Muscle layer of duodenum (tissue), 2 donors: ENCODE measurements at regions not wholly inside any gene's neighbourhood (a gene's known extent, or its start where the extent isn't known, plus 50 kb on each side); places are given as distances from the start of the nearest gene placed in this dataset.
"Not testable (repeated sequence)": the region's sequence is repeated elsewhere in the genome, so short reads cannot be mapped to it uniquely, and the experiment has no call there.

Experiments
- H3K27ac ChIP-seq: one replicate; pipeline ENCODE4 v1.7.0; 2013; ENCODE audit warnings: mild to moderate bottlenecking, low read length
- H3K27me3 ChIP-seq: one replicate; pipeline ENCODE4 v1.7.0; 2013; ENCODE audit warnings: low read depth, mild to moderate bottlenecking, control low read depth, low read length
- H3K36me3 ChIP-seq, 2 donors: one replicate each; pipeline ENCODE4 v1.7.0; 2013; ENCODE audit warnings: low read length in 2 of 2, control low read depth in 1 of 2, mild to moderate bottlenecking in 1 of 2; ENCODE audit not compliant: insufficient read depth in 2 of 2, control insufficient read depth in 1 of 2
- H3K4me1 ChIP-seq, 2 donors: one replicate each; pipeline ENCODE4 v1.7.0; 2013; ENCODE audit warnings: low read length in 2 of 2, mild to moderate bottlenecking in 2 of 2, control low read depth in 1 of 2, moderate library complexity in 1 of 2; ENCODE audit not compliant: insufficient read depth in 2 of 2, control insufficient read depth in 1 of 2
- H3K4me3 ChIP-seq, 2 donors: one replicate each; pipeline ENCODE4 v1.7.0; 2013; ENCODE audit warnings: low read length in 2 of 2, low read depth in 1 of 2, mild to moderate bottlenecking in 1 of 2
- H3K9me3 ChIP-seq, 2 donors: one replicate each; pipeline ENCODE4 v1.7.0; 2013; ENCODE audit warnings: low read length in 2 of 2, control low read depth in 1 of 2, mild to moderate bottlenecking in 1 of 2; ENCODE audit not compliant: control insufficient read depth in 1 of 2
- donor health status: healthy.

- Histone ChIP-seq H3K27me3 (no peaks in the 10 kb centered on the region), H3K36me3 (no peaks in the 10 kb centered on the region), H3K4me3 (no peak overlapping the region), H3K4me1 (no peaks in the 10 kb centered on the region), H3K27ac (no peak overlapping the region), H3K9me3 (no peaks in the 10 kb centered on the region)
Measured at GRCh38 chr9:1554081-1555035, 460.8 kb upstream of the SMARCA2 start.

- H3K9me3 ChIP-seq, H3K27ac ChIP-seq, H3K27me3 ChIP-seq, H3K4me1 ChIP-seq, H3K4me3 ChIP-seq, H3K36me3 ChIP-seq: not testable (repeated sequence)
Measured at GRCh38 chr9:1558666-1559065, 456.5 kb upstream of the SMARCA2 start.

GRCh38 chr9:1575939-1576338, 439.2 kb upstream of the SMARCA2 start:
- Histone ChIP-seq H3K27ac (no peak overlapping the region), H3K4me3 (no peak overlapping the region), H3K27me3 (no peaks in the 10 kb centered on the region), H3K4me1 (no peaks in the 10 kb centered on the region), H3K36me3 (no peaks in the 10 kb centered on the region), H3K9me3 (peaks cover 5 to 18% of the 10 kb centered on the region in 2 donors)

- no peaks in the 10 kb centered on the region for H3K4me1 ChIP-seq
- H3K27me3 ChIP-seq = no peaks in the 10 kb centered on the region
- H3K36me3 ChIP-seq = no peaks in the 10 kb centered on the region
- no peak overlapping the region for H3K4me3 ChIP-seq
- H3K27ac ChIP-seq = no peak overlapping the region
- peaks cover 4 to 12% of the 10 kb centered on the region in 2 donors for H3K9me3 ChIP-seq
Measured at GRCh38 chr9:1580215-1580614, 434.9 kb upstream of the SMARCA2 start.

GRCh38 chr9:1581926-1582325, 433.2 kb upstream of the SMARCA2 start:
- Histone ChIP-seq H3K27me3 (no peaks in the 10 kb centered on the region), H3K9me3 (peaks cover 0 to 2% of the 10 kb centered on the region in 2 donors), H3K27ac (no peak overlapping the region), H3K36me3 (no peaks in the 10 kb centered on the region), H3K4me3 (no peak overlapping the region), H3K4me1 (no peaks in the 10 kb centered on the region)

- Histone ChIP-seq H3K27me3 (no peaks in the 10 kb centered on the region), H3K4me3 (no peak overlapping the region), H3K9me3 (peaks cover 0 to 4% of the 10 kb centered on the region in 2 donors), H3K36me3 (no peaks in the 10 kb centered on the region), H3K27ac (no peak overlapping the region), H3K4me1 (no peaks in the 10 kb centered on the region)
Measured at GRCh38 chr9:1591310-1591709, 423.8 kb upstream of the SMARCA2 start.

- Histone ChIP-seq H3K27ac (no peak overlapping the region), H3K4me3 (no peak overlapping the region), H3K9me3 (no peaks in the 10 kb centered on the region), H3K27me3 (no peaks in the 10 kb centered on the region), H3K36me3 (no peaks in the 10 kb centered on the region), H3K4me1 (no peaks in the 10 kb centered on the region)
Measured at GRCh38 chr9:1598270-1598669, 416.9 kb upstream of the SMARCA2 start.

GRCh38 chr9:1599961-1600360, 415.2 kb upstream of the SMARCA2 start:
- Histone ChIP-seq H3K36me3 (no peaks in the 10 kb centered on the region), H3K9me3 (no peaks in the 10 kb centered on the region), H3K4me1 (no peaks in the 10 kb centered on the region), H3K4me3 (no peak overlapping the region), H3K27ac (no peak overlapping the region), H3K27me3 (no peaks in the 10 kb centered on the region)

GRCh38 chr9:1604942-1605560, 410.1 kb upstream of the SMARCA2 start:
- H3K4me3 ChIP-seq = no peak overlapping the region
- H3K9me3 ChIP-seq = no peaks in the 10 kb centered on the region
- H3K27me3 ChIP-seq = no peaks in the 10 kb centered on the region
- H3K27ac ChIP-seq = no peak overlapping the region
- H3K36me3 ChIP-seq = no peaks in the 10 kb centered on the region
- no peaks in the 10 kb centered on the region for H3K4me1 ChIP-seq

- Histone ChIP-seq H3K27me3 (no peaks in the 10 kb centered on the region), H3K4me1 (no peaks in the 10 kb centered on the region), H3K36me3 (no peaks in the 10 kb centered on the region), H3K9me3 (no peaks in the 10 kb centered on the region), H3K27ac (no peak overlapping the region), H3K4me3 (no peak overlapping the region)
Measured at GRCh38 chr9:1606253-1606652, 408.9 kb upstream of the SMARCA2 start.

GRCh38 chr9:1612886-1613285, 402.3 kb upstream of the SMARCA2 start:
- Histone ChIP-seq H3K27me3 (no peaks in the 10 kb centered on the region), H3K4me1 (no peaks in the 10 kb centered on the region), H3K36me3 (no peaks in the 10 kb centered on the region), H3K4me3 (no peak overlapping the region), H3K27ac (no peak overlapping the region), H3K9me3 (peaks cover 0 to 4% of the 10 kb centered on the region in 2 donors)
